NCI-H2171 treated with DMSO at 0.1 percent for 48 hours (cell line): ENCODE measurements at regions not wholly inside any gene's neighbourhood (a gene's known extent, or its start where the extent isn't known, plus 50 kb on each side); places are given as distances from the start of the nearest gene placed in this dataset.

Experiments
- DNase-seq: peaks from one replicate; lab custom pipeline; 2025; lab: John Stamatoyannopoulos, UW

DNA sequence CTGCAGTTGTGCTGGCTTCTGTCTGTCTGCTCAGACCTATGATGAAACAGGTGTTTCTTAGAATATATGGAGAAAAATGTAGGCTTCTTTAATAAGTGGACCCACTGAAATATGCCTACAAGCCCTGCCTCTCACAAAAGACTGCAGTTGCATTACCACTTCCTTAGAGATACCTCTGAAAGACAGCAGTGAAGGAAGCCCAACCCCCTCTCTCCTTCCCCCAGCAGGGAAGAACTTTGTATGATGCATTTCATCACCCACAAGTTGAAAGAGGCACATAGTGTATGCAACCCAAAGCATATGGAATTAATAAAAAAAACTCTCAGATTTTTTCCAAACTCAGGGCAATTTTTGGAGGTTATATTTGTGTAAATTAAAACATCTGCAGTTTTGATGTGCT, 916.7 kb downstream of the TECRL start:
- no peak for DNase-seq

DNA sequence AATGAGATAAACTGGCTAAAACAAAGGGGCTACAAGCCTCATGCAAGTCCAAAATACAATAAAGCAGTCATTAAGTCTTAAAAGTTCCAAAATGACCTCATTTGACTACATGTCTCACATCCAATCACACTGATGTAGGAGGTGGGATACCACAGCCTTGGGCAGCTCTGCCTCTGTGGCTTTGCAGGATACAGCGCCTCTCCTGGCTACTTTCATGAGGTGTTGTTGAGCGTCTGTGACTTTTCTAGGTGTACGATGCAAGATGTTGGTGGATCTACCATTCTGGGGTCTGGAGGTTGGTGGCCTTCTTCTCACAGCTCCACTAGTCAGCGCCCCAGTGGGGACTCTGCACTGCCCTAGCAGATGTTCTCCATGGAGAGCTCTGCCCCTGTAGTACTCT, 944.9 kb downstream of the TECRL start:
- no peak for DNase-seq

DNA sequence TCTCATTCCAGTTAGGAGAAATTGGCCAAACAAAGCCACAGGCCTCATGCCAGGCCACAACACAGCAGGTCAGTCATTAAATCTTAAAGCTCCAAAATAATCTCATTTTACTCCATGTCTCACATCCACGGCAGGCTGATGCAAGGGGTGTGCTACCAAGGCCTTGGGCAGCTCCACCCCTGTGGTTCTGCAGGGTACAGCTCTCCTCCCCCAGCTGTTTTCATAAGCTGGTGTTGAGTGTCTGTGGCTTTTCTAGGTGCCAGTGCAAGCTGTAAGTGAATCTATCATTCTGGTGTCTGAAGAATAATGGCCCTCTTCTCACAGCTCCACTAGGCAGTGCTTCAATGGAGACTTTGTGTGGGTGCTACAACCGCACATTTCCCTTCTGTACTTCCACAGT, 949.2 kb downstream of the TECRL start:
- no peak for DNase-seq

DNA sequence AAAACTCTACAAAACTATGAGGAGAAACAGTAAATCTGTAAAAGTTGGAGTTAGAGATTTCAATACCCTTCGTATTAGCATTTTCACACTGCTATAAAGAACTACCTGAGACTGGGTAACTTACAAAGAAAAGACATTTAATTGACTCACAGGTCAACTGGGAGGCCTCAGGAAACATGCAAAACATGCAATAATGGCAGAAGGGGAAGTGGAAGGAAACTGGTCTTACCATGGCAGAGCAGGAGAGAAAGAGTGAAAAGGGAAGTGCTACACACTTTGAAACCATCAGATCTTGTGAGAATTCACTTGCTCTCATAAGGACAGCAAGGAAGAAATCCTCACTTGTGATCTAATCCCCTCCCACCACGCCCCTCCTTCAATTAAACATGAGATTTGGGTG, 949.9 kb downstream of the TECRL start:
- DNase-seq, result no peak

DNA sequence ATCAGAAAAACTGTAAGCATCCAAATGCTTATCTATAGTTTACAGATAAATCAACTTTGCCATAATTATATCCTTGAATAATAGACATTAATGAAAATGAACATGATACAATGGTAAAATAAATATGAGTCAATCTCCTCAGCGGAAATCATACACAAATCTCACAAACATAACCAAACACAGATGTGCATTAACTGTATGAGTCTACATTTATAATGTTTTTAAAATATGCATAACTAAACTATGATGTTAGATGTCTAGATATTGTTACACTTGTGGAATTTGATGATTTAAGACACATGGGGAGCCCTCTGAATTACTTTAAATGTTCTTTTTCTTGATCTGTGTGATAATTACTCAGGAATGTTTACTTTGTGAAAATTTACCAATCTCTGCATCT, 951.2 kb downstream of the TECRL start:
- DNase-seq, result no peak

DNA sequence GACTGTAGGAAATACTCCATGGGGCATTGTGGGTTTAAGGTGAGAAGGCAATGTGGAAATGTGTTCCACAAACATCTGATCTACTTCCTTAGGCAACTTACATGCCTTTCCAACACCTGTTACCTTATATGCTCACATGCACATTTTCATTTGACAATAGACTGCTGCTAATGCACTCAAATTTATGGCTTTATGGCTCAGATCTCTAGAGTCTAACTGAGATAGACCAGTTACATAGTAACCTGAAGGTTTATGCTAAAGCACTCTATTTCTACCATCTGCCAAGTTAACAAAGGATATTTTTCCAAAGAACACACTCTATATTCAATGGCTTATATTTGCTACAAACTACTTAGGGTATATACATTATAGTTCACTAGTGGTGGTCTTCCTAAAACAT, 969.0 kb downstream of the TECRL start:
- DNase-seq, result no peak

DNA sequence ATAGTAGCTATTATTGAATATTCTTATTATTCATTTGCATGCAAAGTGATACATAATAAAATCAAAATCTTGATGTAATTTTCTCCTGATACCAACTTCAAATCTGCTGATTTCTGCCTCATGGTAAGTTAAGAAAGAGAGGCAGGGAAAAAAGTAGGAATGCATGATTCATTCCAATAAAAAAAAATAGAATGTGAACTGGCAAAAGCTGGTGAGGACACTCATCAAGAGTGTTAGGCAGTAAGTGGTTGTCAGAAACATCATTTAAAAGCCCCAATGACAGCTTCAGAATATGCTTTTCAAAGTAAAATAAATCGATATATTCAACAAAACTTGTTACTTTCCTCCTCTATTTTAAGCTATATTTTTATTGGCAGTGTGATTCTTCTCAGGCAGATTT, 979.1 kb downstream of the TECRL start:
- DNase-seq, result no peak

DNA sequence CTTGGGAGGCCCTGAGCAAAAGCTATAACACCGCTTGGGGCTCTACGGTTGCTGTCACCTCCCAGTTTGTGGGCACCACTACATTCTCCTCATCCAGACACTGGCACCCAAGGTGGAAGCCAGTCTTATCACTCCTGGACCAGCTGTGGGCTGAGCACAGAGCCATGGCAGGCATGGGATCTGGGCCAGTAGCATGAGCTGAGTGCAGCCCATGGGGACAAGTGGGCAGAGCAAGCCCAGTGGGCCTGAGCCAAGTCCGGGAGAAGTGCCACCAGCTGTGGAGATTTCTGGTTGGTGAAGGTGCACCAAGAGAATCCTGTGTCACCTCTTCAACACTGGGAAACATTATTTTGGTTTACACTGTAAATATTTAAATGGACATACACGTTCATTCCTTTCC, 1013.0 kb downstream of the TECRL start:
- no peak for DNase-seq

DNA sequence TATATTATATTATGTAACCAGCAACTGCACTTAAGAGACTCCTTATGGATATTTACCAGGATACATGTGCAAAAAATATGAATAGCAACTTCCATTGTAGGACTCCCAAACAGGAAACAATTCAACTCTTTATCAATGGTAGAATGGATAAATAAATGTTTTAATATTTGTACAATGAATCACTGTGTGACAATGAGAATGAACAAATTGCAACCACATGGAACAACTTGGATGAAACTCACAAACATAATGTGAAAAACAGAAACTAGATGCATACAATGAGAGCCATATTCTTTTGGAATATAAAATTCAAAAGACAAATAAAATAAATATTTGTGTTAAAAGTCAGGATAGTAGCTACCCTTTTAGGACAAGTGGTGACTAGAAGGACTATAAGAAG, 1015.7 kb downstream of the TECRL start:
- no peak for DNase-seq

DNA sequence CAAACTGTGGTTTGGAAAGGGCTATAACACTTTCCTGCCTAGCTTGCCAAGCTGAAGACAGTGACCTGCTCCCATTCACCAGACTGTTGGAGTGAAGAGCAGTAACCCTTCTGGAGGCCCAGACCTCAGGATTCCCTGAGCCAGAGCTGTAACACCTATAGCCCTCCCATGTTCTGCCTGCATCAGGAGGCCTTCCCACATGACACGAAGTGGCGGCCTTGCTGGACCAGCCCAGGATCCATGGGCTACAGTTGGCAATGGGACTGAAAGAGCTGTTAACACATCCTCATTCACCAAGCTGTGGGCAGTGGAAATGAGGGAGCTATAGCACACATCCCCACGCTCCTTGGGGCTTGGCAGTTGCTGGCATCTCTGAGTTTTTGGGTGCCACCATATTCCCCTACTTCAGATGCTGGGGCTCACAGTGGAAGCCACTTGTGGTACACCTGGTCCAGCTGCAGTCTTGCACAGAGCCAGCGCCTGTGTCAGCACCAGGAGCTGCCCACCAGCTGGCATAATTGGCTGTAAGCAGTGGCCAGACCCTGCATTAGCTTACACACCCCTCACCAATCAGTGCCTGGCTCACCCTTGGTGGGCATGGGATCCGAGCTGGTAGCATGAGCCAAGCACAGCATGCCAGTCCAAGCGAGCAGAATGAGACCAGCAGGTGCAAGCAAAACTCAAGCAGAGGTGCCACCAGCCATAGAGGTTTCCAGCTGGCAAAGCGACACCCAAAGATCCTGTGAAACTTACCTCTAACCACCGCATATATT, 1029.3 kb downstream of the TECRL start:
- no peak for DNase-seq

DNA sequence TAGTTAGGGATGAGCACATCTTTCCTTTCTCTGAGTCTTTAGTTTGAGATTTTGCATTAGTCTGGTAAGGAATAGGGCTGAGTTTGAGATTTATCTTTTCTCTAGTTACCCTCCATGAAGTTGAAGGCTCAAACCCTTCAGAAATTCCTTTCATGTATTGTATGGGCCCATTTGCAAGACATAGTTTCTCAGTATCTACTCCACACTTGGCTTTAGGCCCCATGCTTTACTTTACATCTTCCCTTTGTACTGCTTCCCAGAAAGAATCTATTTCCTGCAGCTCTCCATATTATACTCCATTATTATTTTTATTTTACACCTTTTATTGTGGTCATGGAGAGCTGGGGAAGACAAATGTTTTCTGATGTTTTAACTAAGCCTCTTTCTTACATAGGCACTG, 1038.2 kb downstream of the TECRL start:
- DNase-seq, result no peak

DNA sequence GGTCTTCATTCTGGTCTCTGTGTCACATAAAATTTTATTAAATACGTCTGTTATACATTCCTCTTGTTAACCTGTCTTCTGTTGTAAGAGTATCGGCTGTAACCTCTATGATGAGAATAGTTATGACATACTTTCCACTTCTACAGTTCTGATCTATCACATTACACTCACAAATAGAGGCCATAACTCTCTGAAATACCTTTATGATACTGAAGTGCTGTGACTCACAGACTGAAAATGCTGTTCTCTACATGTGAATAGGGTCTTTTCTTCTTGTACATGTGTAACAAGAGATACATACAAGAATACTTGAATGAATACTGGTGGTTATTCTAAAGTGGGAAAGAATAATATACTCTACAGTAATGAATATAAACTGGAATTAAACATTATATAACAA, 1047.6 kb downstream of the TECRL start:
- no peak for DNase-seq

DNA sequence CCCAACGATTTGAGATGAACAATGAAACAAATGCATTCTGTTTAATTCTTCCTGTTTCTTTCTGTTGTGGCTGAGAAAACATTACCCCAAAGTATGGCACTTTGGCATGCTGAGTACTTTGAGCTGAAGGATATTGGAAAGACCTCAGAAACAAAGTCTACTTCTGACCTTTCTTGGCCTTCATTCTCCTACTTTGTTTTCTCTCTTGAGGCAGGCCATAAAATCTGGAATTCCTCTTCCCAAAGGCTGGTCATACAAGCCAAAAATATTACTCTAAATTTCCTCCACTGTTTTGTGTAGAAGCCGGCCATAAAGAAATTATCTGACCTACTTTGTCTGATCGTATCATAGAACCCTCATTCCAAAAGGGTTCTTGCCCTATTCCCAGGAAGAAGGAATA, 1048.2 kb downstream of the TECRL start:
- no peak for DNase-seq

DNA sequence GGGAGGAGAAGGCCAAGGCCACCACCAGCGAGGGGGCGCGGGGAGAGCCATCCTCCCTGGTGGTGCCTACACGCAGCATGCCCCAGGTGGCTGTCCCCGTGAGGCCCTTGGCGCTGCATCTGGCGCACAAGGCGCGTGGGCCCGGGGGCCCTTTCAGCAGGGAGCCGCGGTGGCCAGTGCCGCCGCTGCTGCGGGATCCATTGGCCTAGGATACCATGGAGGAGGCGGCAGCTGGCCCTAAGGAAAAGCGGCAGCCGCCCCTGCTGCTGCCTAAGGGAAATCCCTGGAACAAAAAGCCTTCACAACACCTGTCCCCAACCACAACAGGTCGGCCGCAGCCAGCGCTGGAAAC, 1059.6 kb downstream of the TECRL start:
- DNase-seq, result no peak

DNA sequence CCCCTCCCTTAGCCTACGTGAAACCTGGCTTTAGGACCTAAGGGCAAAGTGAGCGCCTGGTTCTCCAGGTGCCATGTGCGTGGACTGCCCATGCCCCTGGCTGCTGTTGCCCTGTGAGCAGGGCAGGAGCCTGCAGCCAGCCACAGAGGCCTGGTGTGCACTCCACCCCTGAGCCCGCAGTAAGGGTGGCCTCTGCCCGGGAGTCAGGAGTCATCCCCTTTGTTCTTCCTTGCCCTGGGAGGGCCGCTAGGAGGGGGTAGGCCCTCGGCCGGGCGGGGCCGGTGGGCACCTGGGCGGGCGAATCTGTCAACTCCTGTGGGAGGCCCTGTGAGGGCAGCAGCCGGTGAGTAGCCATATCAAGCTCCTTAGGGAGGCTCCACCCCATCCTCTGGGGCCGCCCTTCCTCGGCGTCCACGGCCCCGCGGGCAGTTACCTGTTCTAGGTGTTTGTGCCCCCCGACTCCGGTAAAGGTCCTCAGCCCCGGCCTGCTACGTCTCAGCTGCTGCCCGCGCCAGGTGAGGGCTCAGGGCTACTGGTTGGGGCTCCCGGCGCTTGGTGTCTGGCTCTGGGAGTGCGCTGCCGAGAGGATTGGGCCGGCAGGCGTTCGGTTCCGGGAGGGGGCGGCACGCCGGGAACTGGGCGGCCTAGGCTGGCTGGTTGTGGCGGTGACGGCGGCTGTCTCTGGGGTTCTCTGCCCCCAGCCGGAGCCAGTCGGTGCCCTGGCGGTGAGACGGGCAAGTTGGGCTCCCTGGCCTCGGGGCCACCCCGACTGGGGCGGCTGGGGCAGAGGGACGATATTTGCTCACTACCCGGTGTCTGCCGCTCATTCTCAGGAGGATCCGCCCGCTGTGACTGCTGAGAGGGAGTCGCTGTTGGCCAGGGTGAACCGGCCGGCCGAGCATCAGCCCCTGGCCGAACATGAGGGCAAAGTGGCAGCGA, 1060.2 kb downstream of the TECRL start:
- DNase-seq, result no peak

DNA sequence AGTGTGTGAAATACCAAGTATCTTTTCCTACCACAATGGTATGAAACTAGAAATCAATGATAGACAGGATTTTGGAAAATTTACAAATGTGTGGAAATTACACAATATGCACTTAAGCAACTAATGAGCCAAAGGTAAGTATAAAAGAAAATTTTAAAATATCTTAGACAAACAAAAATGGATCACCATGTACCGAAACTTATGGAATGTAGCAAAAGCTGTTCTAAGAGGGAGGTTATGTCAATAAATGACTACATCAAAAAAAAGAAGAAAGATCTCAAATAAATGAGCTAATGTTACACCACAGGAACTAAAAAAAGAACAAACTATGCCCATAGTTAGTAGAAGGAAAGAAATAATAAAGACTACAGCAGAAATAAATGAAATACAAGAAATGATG, 1084.1 kb downstream of the TECRL start:
- no peak for DNase-seq

DNA sequence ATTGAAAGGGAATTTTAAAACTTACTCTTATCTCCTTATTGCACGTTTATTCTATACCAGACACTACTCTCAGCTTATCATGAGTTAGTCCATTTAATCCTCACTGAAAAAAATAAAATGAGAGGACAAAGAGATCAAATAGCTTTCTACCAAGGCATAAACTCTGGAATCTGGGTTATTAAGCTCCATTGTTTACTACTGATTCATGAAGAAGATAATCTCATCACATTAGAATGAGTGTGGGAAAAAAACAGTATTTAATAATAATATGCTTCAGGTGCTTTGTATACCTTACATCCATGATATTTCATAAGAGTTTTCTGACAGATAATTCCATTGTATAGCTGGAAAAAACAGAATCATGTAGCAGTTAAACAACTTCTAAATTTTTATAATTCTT, 1092.6 kb downstream of the TECRL start:
- no peak for DNase-seq

DNA sequence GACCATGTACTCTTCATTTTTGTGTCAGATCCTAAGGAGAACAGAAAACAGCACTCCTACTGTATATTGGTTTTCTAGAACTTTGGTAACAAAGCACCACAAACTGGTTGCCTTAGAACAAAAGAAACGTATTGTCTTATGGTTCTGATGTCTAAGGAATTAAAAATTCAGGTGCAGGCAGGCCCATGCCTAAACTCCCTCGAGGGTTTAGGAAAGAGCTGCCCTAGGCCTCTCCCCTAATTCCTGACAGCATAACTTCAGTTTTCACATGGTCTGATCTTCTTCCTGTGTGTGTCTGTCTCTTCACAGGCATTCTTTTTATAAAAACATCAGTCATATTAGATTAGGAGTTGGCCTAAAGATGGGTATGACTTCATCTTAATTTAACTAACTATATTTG, 1093.6 kb downstream of the TECRL start:
- DNase-seq, result no peak

DNA sequence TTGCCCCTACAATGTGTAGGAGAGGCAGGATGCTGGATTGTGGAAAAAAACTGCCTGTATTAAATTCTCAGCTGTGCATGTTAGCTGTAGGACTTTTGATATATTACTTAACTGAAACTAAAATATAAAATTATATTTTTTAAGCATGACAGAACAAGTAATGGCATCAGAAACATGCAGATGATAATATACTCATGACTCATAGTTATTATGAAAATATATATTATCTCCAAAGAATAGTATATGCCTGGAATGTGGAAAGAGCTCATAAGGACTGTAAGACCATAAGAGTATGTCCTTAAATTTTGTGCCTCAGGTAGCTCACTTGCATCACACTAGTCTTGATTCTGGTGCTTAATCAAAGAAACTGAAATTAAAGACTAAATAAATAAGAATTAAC, 1100.6 kb downstream of the TECRL start:
- no peak for DNase-seq

DNA sequence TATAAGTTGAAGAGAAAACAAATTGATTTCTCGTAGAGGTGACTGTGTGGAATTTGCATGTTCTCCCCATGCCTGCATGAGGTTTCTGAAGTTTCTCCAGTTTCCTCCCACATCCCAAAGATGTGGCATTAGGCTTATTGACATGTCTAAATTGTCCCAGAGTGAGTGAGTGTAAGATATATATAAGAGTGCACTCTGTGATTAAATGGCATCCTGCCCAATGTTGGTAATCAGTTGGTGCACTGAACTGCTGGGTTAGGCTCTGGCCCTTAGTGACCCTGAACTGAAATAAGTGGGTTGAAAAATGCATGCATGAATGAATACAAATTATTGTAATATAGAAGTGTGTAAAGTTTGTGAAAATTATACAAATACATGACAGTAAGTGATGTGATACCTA, 1106.5 kb downstream of the TECRL start:
- DNase-seq, result no peak

DNA sequence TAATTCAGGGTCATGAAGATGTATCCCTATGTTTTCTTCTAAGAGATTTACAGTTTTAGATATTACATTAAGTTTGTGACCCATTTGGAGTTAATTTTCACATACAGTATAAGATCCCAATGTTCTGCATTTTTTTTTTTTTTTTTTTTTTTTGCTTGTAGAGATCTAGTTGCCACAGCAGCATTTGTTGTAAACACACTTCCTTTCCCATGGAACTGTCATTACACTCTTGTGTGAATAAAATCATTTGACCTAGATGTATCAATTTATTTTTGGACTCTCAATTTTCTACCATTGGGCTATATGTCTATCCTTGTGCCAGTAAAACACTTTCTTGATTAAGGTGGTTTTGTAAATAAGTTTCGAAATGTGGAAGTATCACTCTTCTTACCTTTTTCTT, 1107.2 kb downstream of the TECRL start:
- no peak for DNase-seq

DNA sequence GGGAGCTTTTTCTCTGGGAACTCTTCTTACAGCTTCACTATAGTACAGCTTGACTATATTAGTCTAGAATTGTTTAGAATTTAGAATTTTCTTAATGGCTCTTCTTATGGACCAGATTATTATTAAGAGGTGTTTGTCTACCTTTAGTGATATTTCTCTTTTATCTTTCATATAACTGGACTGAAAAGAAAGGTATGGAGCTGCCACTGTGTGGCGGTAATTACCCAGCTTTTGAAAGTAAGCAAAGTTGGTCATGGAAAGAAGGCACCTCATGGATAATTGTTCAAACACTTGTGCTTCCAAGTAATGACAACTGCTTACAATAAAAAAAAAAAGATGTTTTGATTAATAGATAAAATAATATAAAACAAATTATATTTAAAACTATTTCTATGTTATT, 1112.5 kb downstream of the TECRL start:
- DNase-seq, result peak; percentile 0

DNA sequence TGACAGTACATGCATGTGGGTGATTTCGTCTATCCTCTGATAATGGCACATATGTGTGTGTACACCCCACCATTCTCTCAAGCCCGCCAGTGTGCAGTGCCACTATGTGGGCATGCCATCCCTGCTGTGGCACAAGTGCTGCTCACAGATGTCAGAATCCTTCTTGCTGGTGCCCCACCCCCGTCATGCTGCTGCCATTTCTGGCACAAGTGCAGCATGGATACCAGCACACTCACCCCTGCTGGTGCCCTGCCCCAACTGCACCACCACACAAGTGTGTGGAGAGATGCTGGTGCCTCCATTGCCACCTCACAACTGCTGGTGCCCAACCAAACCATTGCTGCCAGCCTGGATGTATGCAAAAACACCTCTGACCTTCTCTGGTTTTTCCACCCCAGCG, 1133.8 kb downstream of the TECRL start:
- no peak for DNase-seq

DNA sequence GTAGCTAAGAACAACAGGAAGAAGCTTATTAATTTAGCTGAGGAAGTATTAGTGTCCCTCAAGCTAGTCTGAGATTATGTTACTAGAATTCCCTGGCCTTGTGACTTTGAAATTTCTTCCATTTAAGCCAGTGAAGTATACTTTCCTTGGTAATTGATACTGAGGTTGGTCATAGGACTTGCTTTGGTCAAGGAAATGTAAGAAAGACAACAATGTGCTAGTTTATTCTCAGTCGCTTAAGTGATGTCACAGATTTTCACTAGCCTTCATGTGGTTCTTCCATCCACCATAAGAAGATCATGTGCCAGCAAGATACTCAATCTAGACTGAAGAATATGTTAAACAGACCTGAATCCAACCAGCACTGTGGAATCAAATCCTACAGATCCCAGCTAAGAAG, 1140.1 kb downstream of the TECRL start:
- no peak for DNase-seq
